Uterus (tissue), 2 donors: ENCODE measurements at regions not wholly inside any gene's neighbourhood (a gene's known extent, or its start where the extent isn't known, plus 50 kb on each side); places are given as distances from the start of the nearest gene placed in this dataset.

Experiments
- CTCF ChIP-seq, 4 experiments: fragments of 200-600 bp in 2 of 4; fragments of 450-650 bp in 2 of 4; sonication (generic) in 2 of 4; IDR thresholded peaks; one replicate each; pipeline ENCODE4 v1.5.1; 2016 to 2019; ENCODE audit warnings: antibody characterized with exemption in 4 of 4, mild to moderate bottlenecking in 2 of 4, moderate library complexity in 1 of 4
- POLR2A ChIP-seq, 2 donors: fragments of 450-650 bp; IDR thresholded peaks; one replicate each; pipeline ENCODE4 v1.6.1; 2016; ENCODE audit warnings: antibody characterized with exemption in 2 of 2, mild to moderate bottlenecking in 1 of 2, moderate library complexity in 1 of 2

GRCh38 chr1:239209591-239209990 lies 176.8 kb upstream of the CHRM3 start:
- TF ChIP-seq POLR2A (IDR thresholded peaks at IDR 0.05) (no peak), CTCF (IDR thresholded peaks at IDR 0.05) (no peak)
